Fibroblast of pulmonary artery (primary cell): ENCODE measurements at regions not wholly inside any gene's neighbourhood (a gene's known extent, or its start where the extent isn't known, plus 50 kb on each side); places are given as distances from the start of the nearest gene placed in this dataset.

Source experiments
- DNase-seq: peaks from one replicate; pipeline ENCODE4 v3.0.0-alpha.2; 2010; ENCODE audit warnings: low read depth
- H3K4me3 ChIP-seq: replicated peaks from 2 replicates; pipeline ENCODE4 v1.5.1; 2011; ENCODE audit warnings: low read depth, mild to moderate bottlenecking, control low read depth, low read length, moderate library complexity
- CTCF ChIP-seq: IDR thresholded peaks from 2 replicates; pipeline ENCODE4 v1.5.1; 2011; ENCODE audit warnings: mild to moderate bottlenecking, control low read depth, low read length, inconsistent platforms; ENCODE audit errors: missing control alignments

GRCh38 chr2:48819206-48819735, 63.7 kb upstream of the LHCGR start:
- H3K4me3 ChIP-seq: no peak overlapping the region
- DNase-seq: no peak
- TF ChIP-seq CTCF: no peak

- no peak for TF ChIP-seq CTCF
- H3K4me3 ChIP-seq: no peak overlapping the region
- DNase-seq: no peak
These were observed 61.8 kb upstream of the LHCGR start for GRCh38 chr2:48817355-48817754.

- no peak for DNase-seq
- no peak for TF ChIP-seq CTCF
- no peak overlapping the region for H3K4me3 ChIP-seq
These were observed 56.9 kb upstream of the LHCGR start for GRCh38 chr2:48812416-48812815.

- no peak for DNase-seq
These were observed 52.8 kb upstream of the LHCGR start for GRCh38 chr2:48808311-48808710.

More at GRCh38 chr2:48808311-48808710, 52.8 kb upstream of the LHCGR start:
- H3K4me3 ChIP-seq: no peak overlapping the region
- TF ChIP-seq CTCF: no peak
